IPS-NIHi7 (cell line): ENCODE measurements at regions not wholly inside any gene's neighbourhood (a gene's known extent, or its start where the extent isn't known, plus 50 kb on each side); places are given as distances from the start of the nearest gene placed in this dataset.

Experiments
- DNase-seq: peaks from one replicate; pipeline ENCODE4 v3.0.0; 2012; ENCODE audit warnings: mixed read lengths; ENCODE audit errors: extremely low spot score

- no peak for DNase-seq
Measured at GRCh38 chr11:26088391-26088790, 243.5 kb upstream of the ANO3 start.

GRCh38 chr11:26090651-26091050 is 241.3 kb upstream of the ANO3 start:
- no peak for DNase-seq

- no peak for DNase-seq
Measured at GRCh38 chr11:26093206-26093605, 238.7 kb upstream of the ANO3 start.

- DNase-seq: no peak
Measured at GRCh38 chr11:26095340-26095739, 236.6 kb upstream of the ANO3 start.

GRCh38 chr11:26096451-26096850 is 235.5 kb upstream of the ANO3 start:
- no peak for DNase-seq

GRCh38 chr11:26102325-26102724 is 229.6 kb upstream of the ANO3 start:
- no peak for DNase-seq

- no peak for DNase-seq
Measured at GRCh38 chr11:26105762-26106423, 226.0 kb upstream of the ANO3 start.

GRCh38 chr11:26106726-26107125 is 225.2 kb upstream of the ANO3 start:
- DNase-seq: no peak

- DNase-seq: no peak
Measured at GRCh38 chr11:26109658-26110368, 222.1 kb upstream of the ANO3 start.

GRCh38 chr11:26112264-26112663 is 219.7 kb upstream of the ANO3 start:
- DNase-seq: no peak

GRCh38 chr11:26121466-26121865 is 210.5 kb upstream of the ANO3 start:
- DNase-seq: no peak

- DNase-seq: no peak
Measured at GRCh38 chr11:26126741-26127140, 205.2 kb upstream of the ANO3 start.

- DNase-seq: no peak
Measured at GRCh38 chr11:26127336-26127735, 204.6 kb upstream of the ANO3 start.

- DNase-seq: no peak
Measured at GRCh38 chr11:26131406-26131805, 200.5 kb upstream of the ANO3 start.

- no peak for DNase-seq
Measured at GRCh38 chr11:26134053-26134452, 197.9 kb upstream of the ANO3 start.

GRCh38 chr11:26134481-26135355 is 197.2 kb upstream of the ANO3 start:
- DNase-seq: peak; percentile 41

- no peak for DNase-seq
Measured at GRCh38 chr11:26137651-26138050, 194.3 kb upstream of the ANO3 start.

GRCh38 chr11:26142891-26143290 is 189.0 kb upstream of the ANO3 start:
- DNase-seq: no peak

- DNase-seq: no peak
Measured at GRCh38 chr11:26143566-26144290, 188.2 kb upstream of the ANO3 start.

GRCh38 chr11:26144291-26144690 is 187.6 kb upstream of the ANO3 start:
- DNase-seq: no peak

GRCh38 chr11:26144911-26145310 is 187.0 kb upstream of the ANO3 start:
- no peak for DNase-seq

- no peak for DNase-seq
Measured at GRCh38 chr11:26149585-26149984, 182.3 kb upstream of the ANO3 start.
